ENCODE measurements at regions not wholly inside any gene's neighbourhood (a gene's known extent, or its start where the extent isn't known, plus 50 kb on each side); places are given as distances from the start of the nearest gene placed in this dataset.

DNA sequence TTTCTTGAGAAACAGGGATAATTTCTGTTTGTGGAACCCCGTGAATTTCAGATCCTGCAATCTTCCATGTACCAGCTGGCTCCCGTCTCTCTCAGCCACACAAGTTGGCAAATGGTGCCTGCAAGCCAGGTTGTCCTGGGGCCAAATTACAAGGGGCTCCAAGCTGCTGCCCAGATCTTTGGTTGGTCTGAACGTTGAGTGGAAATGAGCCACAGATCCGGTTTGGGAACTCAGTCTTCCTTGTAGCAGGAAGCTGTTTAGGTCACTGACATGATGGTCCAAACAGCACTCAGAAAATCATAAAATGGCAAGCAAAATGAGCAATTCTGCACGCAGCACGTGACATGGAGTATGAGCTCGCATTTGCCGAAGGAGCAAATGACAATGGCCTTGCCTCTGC, 1496.4 kb downstream of the TBC1D22A start:
- intact Hi-C loops (cut with micrococcal nuclease) = no loop called here
- TF ChIP-seq EGR1 (IDR thresholded peaks at IDR 0.05; ENCODE audit: low read depth) = no peak
- TF ChIP-seq POLR2A (IDR thresholded peaks at IDR 0.05; ENCODE audit: borderline replicate concordance, extremely low read depth, insufficient read depth, insufficient read length) = no peak
- TF ChIP-seq CBX3 (IDR thresholded peaks at IDR 0.05; ENCODE audit: low read depth) = no peak
- TF ChIP-seq, protein P1, sequence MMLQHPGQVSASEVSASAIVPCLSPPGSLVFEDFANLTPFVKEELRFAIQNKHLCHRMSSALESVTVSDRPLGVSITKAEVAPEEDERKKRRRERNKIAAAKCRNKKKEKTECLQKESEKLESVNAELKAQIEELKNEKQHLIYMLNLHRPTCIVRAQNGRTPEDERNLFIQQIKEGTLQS (IDR thresholded peaks at IDR 0.05) = no peak
- no peak for TF ChIP-seq SRF (IDR thresholded peaks at IDR 0.05; ENCODE audit: low read depth)
- no peak for TF ChIP-seq JUND (IDR thresholded peaks at IDR 0.05)
- Histone ChIP-seq H3K27me3 (ENCODE audit: insufficient read depth, low read length) (no peaks in the 10 kb centered on the region; the same call in 1 of the 2 replicates), H3K4me2 (ENCODE audit: low read length) (no peak overlapping the region), H2AFZ (ENCODE audit: low read depth, low read length, poor library complexity, severe bottlenecking) (no peak overlapping the region), H4K20me1 (ENCODE audit: insufficient read depth) (no peaks in the 10 kb centered on the region), H3K4me1 (ENCODE audit: control insufficient read depth in 1 of 2, insufficient read depth in 2 of 2, low read length in 2 of 2) (no peaks in the 10 kb centered on the region), H3K27ac (ENCODE audit: low read depth, low read length) (no peak overlapping the region), H3K9me2 (ENCODE audit: insufficient read depth) (no peaks in the 10 kb centered on the region), H3K36me3 (ENCODE audit: control insufficient read depth in 1 of 2, insufficient read depth in 2 of 2, low read length in 2 of 2) (no peaks in the 10 kb centered on the region), H3K9me3 (ENCODE audit: control insufficient read depth in 1 of 2, insufficient read depth in 1 of 2, low read depth in 1 of 2, low read length in 2 of 2) (peaks cover 0 to 3% of the 10 kb centered on the region in 2 experiments; a peak in 1 of 4 replicates), H3K9ac (ENCODE audit: low read length) (no peak overlapping the region), H3K4me3 (replicated peaks in 1 of 2; ENCODE audit: low read depth in 1 of 2, low read length in 2 of 2) (no peak overlapping the region), H3K79me2 (ENCODE audit: insufficient read depth, low read length) (no peaks in the 10 kb centered on the region)
- ChIA-PET CTCF (no interaction called here), POLR2A (no interaction called here), RAD21 (ENCODE audit: low non-redundant PET in 1 of 2, low total read pairs in 2 of 2, uncharacterized antibody in 2 of 2, unreplicated experiment in 2 of 2) (no interaction called here)
- BruUV-seq (replicated peaks) = no TSS peak
- no peak for DNase-seq (ENCODE audit: low read depth, low spot score)
- ATAC-seq = no peak

DNA sequence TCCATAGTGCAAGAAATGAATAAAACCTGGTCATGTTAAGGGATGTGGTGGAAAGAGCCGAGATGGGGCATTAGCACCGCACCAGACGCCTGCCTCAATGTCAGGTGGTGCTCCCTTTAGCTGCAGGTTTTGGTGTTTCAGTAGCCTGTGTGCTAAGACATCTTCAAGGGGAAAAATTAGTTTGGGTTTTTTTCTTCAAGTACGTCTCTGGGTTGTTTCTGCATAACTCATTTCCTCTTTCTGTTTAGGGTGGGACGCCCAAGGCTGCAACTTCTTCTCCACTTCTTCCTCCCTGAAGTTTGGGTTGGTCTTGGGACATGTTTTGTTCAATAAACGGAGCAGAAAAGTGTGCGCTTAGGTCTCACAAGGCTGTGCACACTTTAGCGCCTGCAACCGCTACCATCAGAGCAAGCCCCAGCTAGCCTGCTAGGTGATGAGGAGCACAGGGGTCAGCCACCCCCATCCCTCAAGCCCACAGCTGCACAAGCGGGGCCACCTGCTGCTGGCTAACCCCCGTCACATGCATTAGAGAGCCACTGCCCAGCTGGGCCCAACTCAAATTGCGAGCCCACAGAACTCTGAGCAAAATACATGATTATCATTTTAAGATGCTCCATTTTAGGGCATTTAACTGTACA, 1495.7 kb downstream of the TBC1D22A start:
- Histone ChIP-seq H3K27me3 (ENCODE audit: insufficient read depth, low read length) (peaks cover 2% of the 10 kb centered on the region; the same call in 1 of the 2 replicates), H3K9ac (ENCODE audit: low read length) (no peak overlapping the region), H3K4me3 (replicated peaks in 1 of 2; ENCODE audit: low read depth in 1 of 2, low read length in 2 of 2) (no peak overlapping the region), H3K4me1 (ENCODE audit: control insufficient read depth in 1 of 2, insufficient read depth in 2 of 2, low read length in 2 of 2) (no peaks in the 10 kb centered on the region), H3K9me3 (ENCODE audit: control insufficient read depth in 1 of 2, insufficient read depth in 1 of 2, low read depth in 1 of 2, low read length in 2 of 2) (no peaks in the 10 kb centered on the region; a peak in 1 of 4 replicates), H3K79me2 (ENCODE audit: insufficient read depth, low read length) (no peaks in the 10 kb centered on the region), H2AFZ (ENCODE audit: low read depth, low read length, poor library complexity, severe bottlenecking) (no peak overlapping the region), H3K9me2 (ENCODE audit: insufficient read depth) (no peaks in the 10 kb centered on the region), H3K36me3 (ENCODE audit: control insufficient read depth in 1 of 2, insufficient read depth in 2 of 2, low read length in 2 of 2) (no peaks in the 10 kb centered on the region), H3K27ac (ENCODE audit: low read depth, low read length) (no peak overlapping the region), H4K20me1 (ENCODE audit: insufficient read depth) (no peaks in the 10 kb centered on the region), H3K4me2 (ENCODE audit: low read length) (no peak overlapping the region)
- TF ChIP-seq, protein P2, sequence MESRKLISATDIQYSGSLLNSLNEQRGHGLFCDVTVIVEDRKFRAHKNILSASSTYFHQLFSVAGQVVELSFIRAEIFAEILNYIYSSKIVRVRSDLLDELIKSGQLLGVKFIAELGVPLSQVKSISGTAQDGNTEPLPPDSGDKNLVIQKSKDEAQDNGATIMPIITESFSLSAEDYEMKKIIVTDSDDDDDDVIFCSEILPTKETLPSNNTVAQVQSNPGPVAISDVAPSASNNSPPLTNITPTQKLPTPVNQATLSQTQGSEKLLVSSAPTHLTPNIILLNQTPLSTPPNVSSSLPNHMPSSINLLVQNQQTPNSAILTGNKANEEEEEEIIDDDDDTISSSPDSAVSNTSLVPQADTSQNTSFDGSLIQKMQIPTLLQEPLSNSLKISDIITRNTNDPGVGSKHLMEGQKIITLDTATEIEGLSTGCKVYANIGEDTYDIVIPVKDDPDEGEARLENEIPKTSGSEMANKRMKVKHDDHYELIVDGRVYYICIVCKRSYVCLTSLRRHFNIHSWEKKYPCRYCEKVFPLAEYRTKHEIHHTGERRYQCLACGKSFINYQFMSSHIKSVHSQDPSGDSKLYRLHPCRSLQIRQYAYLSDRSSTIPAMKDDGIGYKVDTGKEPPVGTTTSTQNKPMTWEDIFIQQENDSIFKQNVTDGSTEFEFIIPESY (IDR thresholded peaks at IDR 0.05; ENCODE audit: extremely low read depth, insufficient replicate concordance, low read length) = no peak
- TF ChIP-seq EGR1 (IDR thresholded peaks at IDR 0.05; ENCODE audit: low read depth) (no peak), SRF (IDR thresholded peaks at IDR 0.05; ENCODE audit: low read depth) (no peak), RAD21 (IDR thresholded peaks at IDR 0.05; ENCODE audit: low read depth) (no peak), POLR2A (IDR thresholded peaks at IDR 0.05; ENCODE audit: borderline replicate concordance, extremely low read depth, insufficient read depth, insufficient read length) (no peak), FOSL1 (IDR thresholded peaks at IDR 0.05; ENCODE audit: low read depth) (no peak), YY1 (IDR thresholded peaks at IDR 0.05; ENCODE audit: extremely low read depth, insufficient replicate concordance, low read depth, low read length) (no peak)
- TF ChIP-seq, protein P1 (IDR thresholded peaks at IDR 0.05) = no peak
- TF ChIP-seq, protein P3, sequence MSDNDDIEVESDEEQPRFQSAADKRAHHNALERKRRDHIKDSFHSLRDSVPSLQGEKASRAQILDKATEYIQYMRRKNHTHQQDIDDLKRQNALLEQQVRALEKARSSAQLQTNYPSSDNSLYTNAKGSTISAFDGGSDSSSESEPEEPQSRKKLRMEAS (IDR thresholded peaks at IDR 0.05) = no peak
- TF ChIP-seq, protein P4, sequence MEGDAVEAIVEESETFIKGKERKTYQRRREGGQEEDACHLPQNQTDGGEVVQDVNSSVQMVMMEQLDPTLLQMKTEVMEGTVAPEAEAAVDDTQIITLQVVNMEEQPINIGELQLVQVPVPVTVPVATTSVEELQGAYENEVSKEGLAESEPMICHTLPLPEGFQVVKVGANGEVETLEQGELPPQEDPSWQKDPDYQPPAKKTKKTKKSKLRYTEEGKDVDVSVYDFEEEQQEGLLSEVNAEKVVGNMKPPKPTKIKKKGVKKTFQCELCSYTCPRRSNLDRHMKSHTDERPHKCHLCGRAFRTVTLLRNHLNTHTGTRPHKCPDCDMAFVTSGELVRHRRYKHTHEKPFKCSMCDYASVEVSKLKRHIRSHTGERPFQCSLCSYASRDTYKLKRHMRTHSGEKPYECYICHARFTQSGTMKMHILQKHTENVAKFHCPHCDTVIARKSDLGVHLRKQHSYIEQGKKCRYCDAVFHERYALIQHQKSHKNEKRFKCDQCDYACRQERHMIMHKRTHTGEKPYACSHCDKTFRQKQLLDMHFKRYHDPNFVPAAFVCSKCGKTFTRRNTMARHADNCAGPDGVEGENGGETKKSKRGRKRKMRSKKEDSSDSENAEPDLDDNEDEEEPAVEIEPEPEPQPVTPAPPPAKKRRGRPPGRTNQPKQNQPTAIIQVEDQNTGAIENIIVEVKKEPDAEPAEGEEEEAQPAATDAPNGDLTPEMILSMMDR (IDR thresholded peaks at IDR 0.05 in 2 of 3, conservative IDR thresholded peaks at IDR 0.05 in 1 of 3; ENCODE audit: borderline replicate concordance in 1 of 3, insufficient read depth in 1 of 3, low read depth in 2 of 3, low read length in 2 of 3) = no peak
- RAD21 ChIA-PET (ENCODE audit: low non-redundant PET in 1 of 2, low total read pairs in 2 of 2, uncharacterized antibody in 2 of 2, unreplicated experiment in 2 of 2) = no interaction called here
- intact Hi-C loops (cut with micrococcal nuclease) = no loop called here
- BruUV-seq (replicated peaks) = no TSS peak
- DNase-seq (ENCODE audit: low read depth, low spot score) (no peak), ATAC-seq (no peak)
- POLR2A ChIA-PET = no interaction called here
- CTCF ChIA-PET = no interaction called here
